CD4-positive, alpha-beta T cell (primary cell): ENCODE measurements at regions not wholly inside any gene's neighbourhood (a gene's known extent, or its start where the extent isn't known, plus 50 kb on each side); places are given as distances from the start of the nearest gene placed in this dataset.

Source experiments
- ATAC-seq: fragments of 200-7000 bp; cut with Tn5 transposase; one replicate; pipeline ENCODE4 v1.10.0; 2022; ENCODE audit warnings: mild to moderate bottlenecking; ENCODE audit not compliant: poor library complexity
- CTCF ChIA-PET: fragments of 350-600 bp; sonication (Branson Sonifier 250); formaldehyde crosslinking; loops from one replicate; lab custom pipeline; 2021; ENCODE audit warnings: antibody characterized with exemption, inconsistent platforms; lab: Charles Lee
- POLR2A ChIA-PET: fragments of 350-600 bp; sonication (Branson Sonifier 250); formaldehyde crosslinking; loops from one replicate; lab custom pipeline; 2021; ENCODE audit warnings: antibody characterized with exemption, inconsistent platforms; lab: Charles Lee
- DNase-seq, 14 experiments: peaks; one replicate each; pipeline ENCODE4 v3.0.0-alpha.2; 2013 to 2020; ENCODE audit warnings: mixed read lengths in 2 of 14
- H3K27ac ChIP-seq, 2 donors: one replicate each; pipeline versions ENCODE4 v1.5.1 to v1.7.0; 2013; ENCODE audit warnings: low read length in 2 of 2, low read depth in 1 of 2, mild to moderate bottlenecking in 1 of 2
- H3K27me3 ChIP-seq, 2 experiments: 1 replicate in 1 of 2; 2 replicates in 1 of 2; pipeline versions ENCODE4 v1.6.1 to v1.7.0; 2013; ENCODE audit warnings: low read length in 2 of 2, control low read depth in 1 of 2, mild to moderate bottlenecking in 1 of 2, moderate library complexity in 1 of 2; ENCODE audit not compliant: insufficient read depth in 2 of 2, control insufficient read depth in 1 of 2
- H3K36me3 ChIP-seq: one replicate; pipeline ENCODE4 v1.6.1; 2013; ENCODE audit warnings: low read length, control low read depth; ENCODE audit not compliant: insufficient read depth
- H3K4me1 ChIP-seq: one replicate; pipeline ENCODE4 v1.6.1; 2013; ENCODE audit warnings: low read length, control low read depth; ENCODE audit not compliant: insufficient read depth
- H3K4me3 ChIP-seq: one replicate; pipeline ENCODE4 v1.5.1; 2013; ENCODE audit warnings: mild to moderate bottlenecking, low read length, moderate library complexity
- H3K9me3 ChIP-seq, 2 experiments: 1 replicate in 1 of 2; 2 replicates in 1 of 2; pipeline versions ENCODE4 v1.6.1 to v1.7.0; 2013; ENCODE audit warnings: low read length in 2 of 2, mild to moderate bottlenecking in 2 of 2, control low read depth in 1 of 2, moderate library complexity in 1 of 2; ENCODE audit not compliant: control insufficient read depth in 1 of 2, insufficient read depth in 1 of 2
- H3K27ac Mint-ChIP-seq: one replicate; pipeline ENCODE4 v1.8.0; 2020; ENCODE audit warnings: mixed read lengths
- H3K27me3 Mint-ChIP-seq: one replicate; pipeline ENCODE4 v1.8.0; 2021; ENCODE audit warnings: mixed read lengths
- H3K36me3 Mint-ChIP-seq: one replicate; pipeline ENCODE4 v1.8.0; 2021; ENCODE audit warnings: low read depth, mixed read lengths
- H3K4me1 Mint-ChIP-seq: one replicate; pipeline ENCODE4 v1.8.0; 2021; ENCODE audit warnings: low read depth, mixed read lengths
- H3K4me3 Mint-ChIP-seq: one replicate; pipeline ENCODE4 v1.8.0; 2020; ENCODE audit warnings: mild to moderate bottlenecking, mixed read lengths
- H3K9me3 Mint-ChIP-seq: one replicate; pipeline ENCODE4 v1.8.0; 2020; ENCODE audit warnings: mixed read lengths
- intact Hi-C, 2 experiments: fragments of 100-400 bp; cut with DNase I in 1 of 2; cut with micrococcal nuclease in 1 of 2; formaldehyde crosslinking; loops; one replicate each; pipeline versions ENCODE4 v1.15.1 to v1.9.0; 2023 to 2025; cut with DNase I, micrococcal nuclease
- TF ChIP-seq, protein P1 (sequence below): fragments of 200-600 bp; IDR thresholded peaks from one replicate; pipeline ENCODE4 v1.8.0; 2022; ENCODE audit warnings: antibody characterized with exemption, mild to moderate bottlenecking

DNA sequence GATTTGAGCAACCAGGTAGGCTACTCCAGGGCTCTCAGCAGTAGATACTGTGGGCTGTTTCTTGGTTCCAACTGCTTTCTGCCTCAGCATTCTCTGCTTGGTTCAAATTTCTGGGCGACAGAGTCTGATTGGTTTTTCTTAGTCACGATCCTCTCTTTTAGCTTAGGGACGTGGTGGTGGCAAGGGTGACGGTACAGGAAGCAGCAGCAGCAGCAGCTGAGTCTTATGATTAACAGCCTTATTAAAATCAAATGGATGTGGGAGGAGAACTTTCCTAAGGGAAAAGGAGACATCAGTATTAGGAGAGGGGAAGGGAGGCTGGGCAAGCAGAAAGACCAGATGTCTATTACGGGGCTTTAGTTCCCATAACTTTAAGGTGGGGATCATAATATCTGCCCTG is 156.5 kb upstream of the PLPP4 start:
- no peaks in the 10 kb centered on the region for H3K36me3 ChIP-seq
- H3K4me3 Mint-ChIP-seq: no peak overlapping the region
- H3K27ac Mint-ChIP-seq: no peak overlapping the region
- H3K27ac ChIP-seq: no peak overlapping the region
- H3K4me1 ChIP-seq: no peaks in the 10 kb centered on the region
- no peaks in the 10 kb centered on the region for H3K9me3 Mint-ChIP-seq
- H3K9me3 ChIP-seq: no peaks in the 10 kb centered on the region
- no peaks in the 10 kb centered on the region for H3K4me1 Mint-ChIP-seq
- DNase-seq (no peak), ATAC-seq (no peak)
- H3K4me3 ChIP-seq: no peak overlapping the region
- TF ChIP-seq, protein P1, sequence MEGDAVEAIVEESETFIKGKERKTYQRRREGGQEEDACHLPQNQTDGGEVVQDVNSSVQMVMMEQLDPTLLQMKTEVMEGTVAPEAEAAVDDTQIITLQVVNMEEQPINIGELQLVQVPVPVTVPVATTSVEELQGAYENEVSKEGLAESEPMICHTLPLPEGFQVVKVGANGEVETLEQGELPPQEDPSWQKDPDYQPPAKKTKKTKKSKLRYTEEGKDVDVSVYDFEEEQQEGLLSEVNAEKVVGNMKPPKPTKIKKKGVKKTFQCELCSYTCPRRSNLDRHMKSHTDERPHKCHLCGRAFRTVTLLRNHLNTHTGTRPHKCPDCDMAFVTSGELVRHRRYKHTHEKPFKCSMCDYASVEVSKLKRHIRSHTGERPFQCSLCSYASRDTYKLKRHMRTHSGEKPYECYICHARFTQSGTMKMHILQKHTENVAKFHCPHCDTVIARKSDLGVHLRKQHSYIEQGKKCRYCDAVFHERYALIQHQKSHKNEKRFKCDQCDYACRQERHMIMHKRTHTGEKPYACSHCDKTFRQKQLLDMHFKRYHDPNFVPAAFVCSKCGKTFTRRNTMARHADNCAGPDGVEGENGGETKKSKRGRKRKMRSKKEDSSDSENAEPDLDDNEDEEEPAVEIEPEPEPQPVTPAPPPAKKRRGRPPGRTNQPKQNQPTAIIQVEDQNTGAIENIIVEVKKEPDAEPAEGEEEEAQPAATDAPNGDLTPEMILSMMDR: no peak
- POLR2A ChIA-PET: no interaction called here
- H3K27me3 ChIP-seq: peaks cover 0 to 2% of the 10 kb centered on the region in 2 experiments
- H3K27me3 Mint-ChIP-seq: peaks cover 11% of the 10 kb centered on the region
- H3K36me3 Mint-ChIP-seq: no peaks in the 10 kb centered on the region
- CTCF ChIA-PET: no interaction called here
- intact Hi-C loops: no loop called here

DNA sequence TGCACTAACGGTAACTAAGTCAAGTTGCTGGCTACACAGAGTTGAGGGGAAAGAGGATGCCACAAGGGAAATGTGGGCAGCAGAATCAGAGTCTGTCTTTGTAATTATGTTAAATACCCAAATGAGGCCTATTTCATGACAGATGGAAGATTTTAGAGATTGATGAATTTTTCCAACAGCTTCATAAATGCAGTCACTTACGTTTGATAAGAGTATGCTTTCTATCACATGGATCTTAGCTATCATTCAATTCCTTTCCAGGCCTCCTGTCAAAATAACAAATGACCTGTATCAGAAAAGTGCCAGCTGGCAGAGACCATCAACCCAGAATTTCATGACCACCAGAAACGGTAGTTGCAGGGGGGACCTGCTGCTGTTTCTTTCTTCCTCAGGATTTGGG is 148.4 kb upstream of the PLPP4 start:
- POLR2A ChIA-PET: no interaction called here
- Histone ChIP-seq H3K4me3 (no peak overlapping the region), H3K27me3 (no peaks in the 10 kb centered on the region), H3K36me3 (no peaks in the 10 kb centered on the region), H3K27ac (no peak overlapping the region), H3K9me3 (no peaks in the 10 kb centered on the region), H3K4me1 (no peaks in the 10 kb centered on the region)
- ATAC-seq (no peak), DNase-seq (no peak)
- TF ChIP-seq, protein P1: no peak
- Mint-ChIP-seq H3K4me1 (no peaks in the 10 kb centered on the region), H3K4me3 (no peak overlapping the region), H3K27me3 (peaks cover 23% of the 10 kb centered on the region), H3K27ac (no peak overlapping the region), H3K36me3 (no peaks in the 10 kb centered on the region), H3K9me3 (peaks cover 2% of the 10 kb centered on the region)
- intact Hi-C loops: no loop called here
- CTCF ChIA-PET: no interaction called here

DNA sequence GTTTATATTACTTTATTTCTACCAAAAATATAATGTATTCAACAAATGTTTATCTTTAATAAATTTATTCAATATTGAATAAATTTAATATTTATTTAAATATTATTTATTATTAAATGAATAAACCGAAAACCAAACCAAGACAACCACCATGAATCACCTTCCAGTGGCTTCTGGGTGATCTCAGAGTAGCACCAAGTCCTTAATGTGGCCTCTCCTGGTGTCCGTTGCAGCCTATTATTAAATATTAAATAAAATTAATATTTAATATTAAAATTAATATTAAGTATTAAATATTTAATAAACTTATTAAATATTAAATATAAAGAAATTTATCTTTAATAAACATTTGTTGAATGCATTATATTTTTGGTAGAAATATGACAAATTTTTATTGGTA is 143.3 kb upstream of the PLPP4 start:
- Mint-ChIP-seq H3K9me3 (peaks cover 2% of the 10 kb centered on the region), H3K36me3 (no peaks in the 10 kb centered on the region), H3K4me3 (no peak overlapping the region), H3K27ac (no peak overlapping the region), H3K4me1 (no peaks in the 10 kb centered on the region), H3K27me3 (peaks cover 31% of the 10 kb centered on the region)
- Histone ChIP-seq H3K36me3 (no peaks in the 10 kb centered on the region), H3K27me3 (peaks cover 0 to 6% of the 10 kb centered on the region in 2 experiments), H3K4me1 (no peaks in the 10 kb centered on the region), H3K4me3 (no peak overlapping the region), H3K9me3 (no peaks in the 10 kb centered on the region), H3K27ac (no peak overlapping the region)
- ChIA-PET POLR2A (no interaction called here), CTCF (no interaction called here)
- ATAC-seq (no peak), DNase-seq (no peak)
- TF ChIP-seq, protein P1: no peak
- intact Hi-C loops: no loop called here
